Activated CD8-positive, alpha-beta memory T cell treated with anti-CD3 and anti-CD28 coated beads, Interleukin-2, amount 50 U/mL, for 24 hours (primary cell): ENCODE measurements at regions not wholly inside any gene's neighbourhood (a gene's known extent, or its start where the extent isn't known, plus 50 kb on each side); places are given as distances from the start of the nearest gene placed in this dataset.
"Not testable (repeated sequence)": the region's sequence is repeated elsewhere in the genome, so short reads cannot be mapped to it uniquely, and the experiment has no call there.

Experiments
- DNase-seq: peaks from one replicate; pipeline ENCODE4 v3.0.0-alpha.2; 2020; ENCODE audit errors: extremely low read depth

GRCh38 chr10:8173243-8173865 lies 118.9 kb downstream of the GATA3 start:
- no peak for DNase-seq

- no peak for DNase-seq
Measured at GRCh38 chr10:8173866-8174243, 119.4 kb downstream of the GATA3 start.

- no peak for DNase-seq
Measured at GRCh38 chr10:8174762-8175161, 120.3 kb downstream of the GATA3 start.

GRCh38 chr10:8177526-8177925 lies 123.0 kb downstream of the GATA3 start:
- not testable (repeated sequence) for DNase-seq

GRCh38 chr10:8179773-8180172 lies 125.3 kb downstream of the GATA3 start:
- not testable (repeated sequence) for DNase-seq

GRCh38 chr10:8180360-8181109 lies 126.0 kb downstream of the GATA3 start:
- no peak for DNase-seq

- no peak for DNase-seq
Measured at GRCh38 chr10:8181496-8182157, 127.1 kb downstream of the GATA3 start.

GRCh38 chr10:8182806-8183205 lies 128.3 kb downstream of the GATA3 start:
- no peak for DNase-seq

- no peak for DNase-seq
Measured at GRCh38 chr10:8183241-8183704, 128.8 kb downstream of the GATA3 start.

GRCh38 chr10:8187171-8187666 lies 132.7 kb downstream of the GATA3 start:
- DNase-seq = no peak

- no peak for DNase-seq
Measured at GRCh38 chr10:8189458-8189857, 135.0 kb downstream of the GATA3 start.

- DNase-seq = no peak
Measured at GRCh38 chr10:8192301-8192700, 137.8 kb downstream of the GATA3 start.

- no peak for DNase-seq
Measured at GRCh38 chr10:8193546-8193945, 139.1 kb downstream of the GATA3 start.

GRCh38 chr10:8194050-8194449 lies 139.6 kb downstream of the GATA3 start:
- DNase-seq = no peak

- no peak for DNase-seq
Measured at GRCh38 chr10:8206882-8207281, 152.4 kb downstream of the GATA3 start.

- no peak for DNase-seq
Measured at GRCh38 chr10:8211631-8212030, 157.1 kb downstream of the GATA3 start.

GRCh38 chr10:8213735-8214134 lies 159.2 kb downstream of the GATA3 start:
- DNase-seq = no peak

GRCh38 chr10:8214587-8214986 lies 160.1 kb downstream of the GATA3 start:
- no peak for DNase-seq

GRCh38 chr10:8216893-8217292 lies 162.4 kb downstream of the GATA3 start:
- no peak for DNase-seq

- DNase-seq = no peak
Measured at GRCh38 chr10:8221451-8221850, 167.0 kb downstream of the GATA3 start.

GRCh38 chr10:8224591-8224990 lies 170.1 kb downstream of the GATA3 start:
- no peak for DNase-seq

- DNase-seq = no peak
Measured at GRCh38 chr10:8225187-8225586, 170.7 kb downstream of the GATA3 start.

- DNase-seq = no peak
Measured at GRCh38 chr10:8227246-8227645, 172.8 kb downstream of the GATA3 start.
